NCI-H510A treated with DMSO at 0.1 percent for 48 hours (cell line): ENCODE measurements at regions not wholly inside any gene's neighbourhood (a gene's known extent, or its start where the extent isn't known, plus 50 kb on each side); places are given as distances from the start of the nearest gene placed in this dataset.

Source experiments
- DNase-seq: peaks from one replicate; lab custom pipeline; 2025; lab: John Stamatoyannopoulos, UW

DNA sequence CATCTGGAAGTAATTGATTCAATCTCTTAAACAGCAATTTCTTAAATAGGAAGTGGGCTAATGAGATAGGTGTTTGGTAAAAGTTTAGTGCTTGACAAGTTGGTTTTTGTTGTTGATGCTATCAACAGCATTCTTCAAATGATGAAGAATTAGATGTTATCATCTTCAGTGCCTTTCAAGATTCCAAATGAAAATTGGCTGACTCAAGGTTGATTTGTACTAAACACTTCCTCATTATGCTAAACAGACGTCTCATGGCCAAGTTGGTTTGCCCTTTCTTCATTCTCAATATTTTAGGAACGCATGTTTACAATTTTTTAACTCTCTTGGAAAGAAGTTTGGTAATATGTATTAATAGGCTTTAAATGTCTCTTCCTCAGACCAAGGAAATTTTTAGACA is 86.0 kb downstream of the MID1IP1 start:
- DNase-seq = no peak

GRCh38 chrX:38890326-38890725 is 89.1 kb downstream of the MID1IP1 start:
- DNase-seq = no peak

DNA sequence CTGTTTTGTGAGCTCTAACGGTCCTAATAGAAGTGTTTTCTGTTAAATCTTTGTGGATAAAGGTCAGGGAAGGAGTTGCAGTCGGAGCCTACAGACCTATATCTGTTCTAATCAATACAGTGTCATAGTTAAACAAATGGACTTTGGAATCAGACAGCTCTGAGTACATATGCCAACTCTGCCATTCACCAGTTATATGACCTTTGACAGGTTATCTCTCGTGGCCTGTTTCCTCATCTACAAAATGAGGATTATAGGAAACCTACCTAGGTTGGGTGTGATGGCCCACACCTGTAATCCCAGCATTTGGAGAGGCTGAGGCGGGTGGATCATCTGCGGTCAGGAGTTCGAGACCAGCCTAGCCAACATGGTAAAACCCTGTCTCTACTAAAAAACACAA is 89.7 kb downstream of the MID1IP1 start:
- no peak for DNase-seq

DNA sequence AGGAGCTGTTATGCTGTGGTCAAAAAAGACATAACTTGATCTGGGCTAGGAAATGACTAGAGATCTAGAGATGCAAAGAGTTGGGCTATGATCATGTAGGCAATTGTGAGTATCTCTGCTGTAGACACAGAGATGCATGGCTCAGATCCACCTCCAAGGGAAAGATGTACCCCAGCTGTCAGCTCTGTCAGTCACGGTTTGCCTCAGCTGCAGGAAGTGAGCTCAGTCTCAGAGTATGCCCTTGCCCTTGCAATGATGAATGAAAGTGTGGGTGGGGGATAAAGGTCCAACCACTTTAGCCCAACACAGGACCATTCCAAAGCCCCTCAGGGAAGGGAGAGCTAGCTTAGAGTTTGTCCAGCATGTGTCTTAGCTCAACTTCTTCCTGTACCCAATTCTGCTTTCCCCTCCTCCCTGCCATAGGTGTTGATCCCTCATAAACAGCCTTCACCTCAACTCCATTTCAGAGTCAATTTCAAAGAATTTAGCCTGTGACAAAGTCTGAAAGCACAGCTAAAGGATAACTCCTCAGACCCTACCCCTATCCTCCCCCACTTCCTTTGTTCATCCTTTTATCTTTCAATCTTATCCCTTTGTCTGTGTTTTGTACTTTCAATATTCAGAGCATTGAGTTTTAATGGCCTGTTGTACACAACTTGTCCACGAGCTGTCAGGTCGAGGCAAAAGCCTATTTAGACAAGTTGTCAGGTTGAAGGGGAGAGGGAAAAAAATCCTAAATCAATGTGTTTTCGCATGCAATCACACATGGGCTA is 90.6 kb downstream of the MID1IP1 start:
- no peak for DNase-seq

DNA sequence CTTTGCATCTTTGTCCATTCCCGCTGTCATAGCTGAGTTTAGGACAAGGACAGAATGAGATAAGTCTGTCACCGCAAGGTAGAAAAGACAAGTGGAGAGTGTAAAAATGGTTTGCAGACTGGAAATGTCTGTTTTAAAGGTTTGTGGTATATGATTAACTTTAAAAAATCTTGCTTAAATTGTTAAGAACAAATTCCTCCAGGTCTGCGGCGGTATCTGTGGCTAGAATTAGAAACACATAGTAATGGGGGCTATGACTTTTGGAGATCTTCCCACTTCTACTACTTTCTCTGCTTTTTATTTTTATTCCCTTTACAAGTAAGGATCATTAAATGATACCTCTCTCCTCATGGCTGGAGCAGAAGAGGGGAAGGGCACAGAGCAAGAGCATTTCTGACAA is 92.2 kb downstream of the MID1IP1 start:
- DNase-seq = no peak

- no peak for DNase-seq
These were observed 94.5 kb downstream of the MID1IP1 start for GRCh38 chrX:38895775-38896174.

GRCh38 chrX:38896724-38897298 is 95.6 kb downstream of the MID1IP1 start:
- DNase-seq = no peak

GRCh38 chrX:38898261-38898660 is 97.0 kb downstream of the MID1IP1 start:
- DNase-seq = no peak

- no peak for DNase-seq
These were observed 98.4 kb downstream of the MID1IP1 start for GRCh38 chrX:38899650-38900049.

GRCh38 chrX:38900719-38901118 is 99.5 kb downstream of the MID1IP1 start:
- DNase-seq = no peak

- no peak for DNase-seq
These were observed 101.8 kb downstream of the MID1IP1 start for GRCh38 chrX:38902972-38903492.

DNA sequence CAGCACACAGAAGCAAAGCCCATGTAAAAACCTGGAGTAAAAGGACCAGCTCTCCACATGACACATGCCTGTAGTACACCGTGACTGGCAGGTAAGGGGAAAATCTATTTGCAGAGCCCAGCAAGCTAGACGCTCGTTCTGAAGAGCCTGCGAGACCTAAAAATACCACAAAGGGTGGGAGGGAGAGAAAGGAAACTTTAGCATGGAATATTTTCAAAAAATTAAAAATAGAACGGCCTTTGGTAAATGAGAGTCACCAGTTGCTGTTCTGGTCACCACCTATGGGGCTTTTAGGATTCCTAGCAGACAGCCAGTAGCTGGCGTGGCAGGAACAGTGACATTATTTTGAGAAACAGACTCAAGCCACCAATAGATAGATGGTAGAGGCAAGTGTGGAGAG is 115.5 kb downstream of the MID1IP1 start:
- no peak for DNase-seq

GRCh38 chrX:38917954-38918353 is 116.7 kb downstream of the MID1IP1 start:
- no peak for DNase-seq

DNA sequence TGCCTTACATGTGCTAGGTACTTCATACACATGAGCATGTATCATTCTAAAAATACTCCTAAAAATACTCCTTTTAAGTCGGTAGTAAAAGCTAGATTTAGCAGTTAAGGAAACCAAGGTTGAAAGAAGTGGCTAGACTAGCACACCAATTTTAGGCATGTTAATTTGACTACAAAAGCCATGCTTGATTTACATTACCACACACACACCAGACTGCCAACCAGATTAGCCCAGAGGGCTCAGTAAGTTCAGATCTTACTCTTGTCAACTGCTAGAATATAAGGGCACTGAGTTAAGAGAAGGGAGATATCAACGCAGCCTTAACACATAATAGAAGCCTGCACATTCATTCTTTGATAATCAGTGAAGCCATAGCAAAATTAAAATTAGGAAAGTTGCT is 117.9 kb downstream of the MID1IP1 start:
- DNase-seq = no peak

DNA sequence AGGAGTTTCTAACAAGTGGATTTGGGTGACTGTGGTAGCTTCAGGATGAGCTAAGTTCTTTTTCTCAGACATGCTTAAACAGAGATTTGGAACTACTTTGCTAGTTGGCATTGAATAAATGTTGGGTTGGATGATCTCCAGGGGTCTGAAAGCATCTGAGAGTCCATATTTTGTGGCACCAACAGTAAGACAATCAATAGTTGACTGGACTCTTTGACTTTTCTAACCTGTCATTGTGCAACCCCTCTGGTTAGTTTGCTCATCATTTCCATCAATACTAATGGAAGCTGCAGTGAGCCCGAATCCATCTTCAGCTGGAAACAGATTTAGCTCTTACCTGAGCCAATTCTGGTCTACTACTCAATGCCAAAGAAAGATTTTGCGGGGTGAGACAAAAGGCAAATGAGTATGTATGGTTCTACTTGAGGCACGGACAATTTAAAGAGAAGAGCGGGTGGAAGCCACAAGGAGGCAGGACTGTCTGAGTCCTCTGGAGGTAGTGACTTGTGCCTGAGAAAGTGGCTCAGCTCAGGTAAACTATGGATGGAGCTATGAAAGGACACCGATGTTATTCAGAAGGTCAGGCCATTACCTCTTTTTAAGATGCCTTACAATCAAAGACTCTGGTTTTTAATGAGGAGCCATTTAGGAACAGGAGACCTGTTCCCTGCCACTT is 118.7 kb downstream of the MID1IP1 start:
- no peak for DNase-seq

- DNase-seq = no peak
These were observed 122.3 kb downstream of the MID1IP1 start for GRCh38 chrX:38923451-38923969.

- no peak for DNase-seq
These were observed 126.3 kb downstream of the MID1IP1 start for GRCh38 chrX:38927592-38927991.

DNA sequence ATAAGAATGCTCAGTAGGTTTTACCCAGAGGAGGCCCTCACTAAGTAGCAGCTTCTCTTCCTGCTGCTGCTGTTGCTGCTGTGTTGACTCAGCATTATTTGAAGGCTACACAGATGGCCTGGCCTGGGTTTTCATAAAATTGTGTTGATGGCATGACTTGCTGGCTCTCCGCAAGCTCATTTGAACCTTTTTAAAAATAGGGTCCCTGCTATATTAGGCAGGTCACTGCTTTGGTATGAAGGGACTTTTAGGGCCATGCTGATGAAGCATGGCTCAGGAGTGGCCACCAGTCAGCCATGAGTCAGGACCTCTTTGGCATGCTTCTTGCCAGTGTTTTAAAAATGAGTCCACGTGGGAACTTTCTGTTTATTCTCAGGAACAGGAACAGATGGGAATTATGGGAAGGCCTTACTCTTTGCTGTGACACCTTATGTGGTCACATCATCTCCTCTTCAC is 128.7 kb downstream of the MID1IP1 start:
- no peak for DNase-seq

- no peak for DNase-seq
These were observed 129.2 kb downstream of the MID1IP1 start for GRCh38 chrX:38930474-38930873.

DNA sequence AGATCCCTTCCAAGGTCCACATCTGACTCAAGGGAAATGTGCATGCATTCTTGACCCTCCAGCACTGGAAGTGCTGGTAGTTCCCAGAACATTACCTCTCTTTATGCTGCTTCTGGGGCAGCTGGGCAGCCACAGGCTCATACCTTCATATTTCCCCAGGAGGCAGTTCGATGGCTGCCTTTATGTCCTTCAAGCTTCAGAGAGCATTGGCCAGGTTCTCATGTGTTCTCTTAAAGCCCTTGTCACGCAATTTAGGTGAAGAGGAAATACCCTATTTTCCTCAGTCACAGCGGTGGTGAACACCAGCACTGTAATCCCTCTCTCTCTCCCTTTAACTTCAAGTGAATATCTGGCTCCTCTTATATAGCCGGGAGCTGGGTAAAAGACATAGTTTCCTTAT is 134.3 kb downstream of the MID1IP1 start:
- no peak for DNase-seq

DNA sequence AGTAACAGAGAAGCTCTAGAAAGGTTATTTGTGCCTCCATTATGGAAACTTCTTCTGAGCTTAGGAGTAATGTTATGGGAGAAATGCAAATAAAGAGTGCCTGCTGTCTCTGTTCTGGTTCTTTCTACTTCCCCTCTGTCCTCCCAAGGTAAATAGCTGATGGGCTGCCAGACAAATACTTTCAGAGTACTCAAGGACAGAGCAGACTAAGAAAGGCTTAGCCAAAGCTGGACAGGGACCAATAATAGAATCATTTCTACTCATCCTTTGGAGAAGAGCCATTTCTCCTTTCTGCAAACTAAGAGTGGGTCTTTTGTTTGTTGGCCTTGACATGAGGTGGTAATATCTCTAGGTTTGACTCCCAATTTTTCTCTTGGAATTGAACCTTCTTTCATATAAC is 136.1 kb downstream of the MID1IP1 start:
- no peak for DNase-seq

GRCh38 chrX:38937926-38938325 is 136.7 kb downstream of the MID1IP1 start:
- no peak for DNase-seq

GRCh38 chrX:38939067-38939466 is 137.8 kb downstream of the MID1IP1 start:
- DNase-seq = no peak
